GM13976 (cell line): ENCODE measurements at regions not wholly inside any gene's neighbourhood (a gene's known extent, or its start where the extent isn't known, plus 50 kb on each side); places are given as distances from the start of the nearest gene placed in this dataset.
"Not testable (repeated sequence)": the region's sequence is repeated elsewhere in the genome, so short reads cannot be mapped to it uniquely, and the experiment has no call there.

Experiments used
- DNase-seq: peaks from one replicate; pipeline ENCODE4 v3.0.0; 2012; ENCODE audit warnings: low spot score
- CTCF ChIP-seq: IDR thresholded peaks from 2 replicates; pipeline ENCODE4 v1.5.1; 2012; ENCODE audit warnings: borderline replicate concordance, mild to moderate bottlenecking; ENCODE audit not compliant: insufficient read depth; ENCODE audit errors: extremely low read depth, missing control alignments, control extremely low read depth
- in situ Hi-C: fragments of 300-500 bp; cut with MboI; formaldehyde crosslinking; loops from one replicate; pipeline ENCODE4 v1.12.0; 2022; ENCODE audit warnings: low sequenced_read_pairs, mixed read lengths, inconsistent platforms; ENCODE audit not compliant: unreplicated experiment

GRCh38 chr13:64709079-64709478, 2521.1 kb downstream of the PCDH9 start:
- TF ChIP-seq CTCF: no peak
- no peak for DNase-seq
- in situ Hi-C loops: no loop called here

GRCh38 chr13:64704121-64704649, 2526.0 kb downstream of the PCDH9 start:
- TF ChIP-seq CTCF: no peak
- DNase-seq: no peak
- in situ Hi-C loops: no loop called here

- no peak for DNase-seq
- in situ Hi-C loops: no loop called here
- TF ChIP-seq CTCF: no peak
These were observed 2532.9 kb downstream of the PCDH9 start for GRCh38 chr13:64697226-64697625.

- DNase-seq: no peak
- in situ Hi-C loops: no loop called here
- no peak for TF ChIP-seq CTCF
These were observed 2541.1 kb downstream of the PCDH9 start for GRCh38 chr13:64688893-64689677.

- in situ Hi-C loops: not testable (repeated sequence)
These were observed 2543.6 kb downstream of the PCDH9 start for GRCh38 chr13:64686536-64686935.

GRCh38 chr13:64684685-64685431, 2545.3 kb downstream of the PCDH9 start:
- TF ChIP-seq CTCF: no peak
- in situ Hi-C loops: no loop called here
- DNase-seq: no peak

More at GRCh38 chr13:64686536-64686935, 2543.6 kb downstream of the PCDH9 start:
- DNase-seq: not testable (repeated sequence)

- in situ Hi-C loops: no loop called here
- TF ChIP-seq CTCF: no peak
- DNase-seq: no peak
These were observed 2546.0 kb downstream of the PCDH9 start for GRCh38 chr13:64684108-64684507.
